ENCODE measurements at regions not wholly inside any gene's neighbourhood (a gene's known extent, or its start where the extent isn't known, plus 50 kb on each side); places are given as distances from the start of the nearest gene placed in this dataset.
"Not testable (repeated sequence)": the region's sequence is repeated elsewhere in the genome, so short reads cannot be mapped to it uniquely, and the experiment has no call there.

DNA sequence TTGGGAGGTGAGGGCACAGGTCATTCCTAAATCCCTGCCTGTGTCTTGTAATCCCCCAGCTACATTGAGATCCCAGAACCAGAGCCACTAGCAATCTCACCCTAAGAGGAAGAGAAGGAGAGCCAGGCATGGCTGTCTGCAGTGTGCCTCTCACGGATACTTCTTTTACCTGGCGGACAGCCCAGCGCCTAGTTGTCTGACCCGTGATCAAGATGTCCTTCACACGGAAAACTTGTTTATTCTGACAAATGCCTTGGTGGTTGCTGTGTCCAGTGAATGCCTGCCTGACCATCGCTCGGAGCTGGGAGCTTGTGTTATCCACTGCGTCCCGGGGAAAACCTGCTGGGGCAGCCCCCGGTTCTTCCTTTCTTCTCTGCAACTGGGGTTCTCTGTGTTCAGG lies 140.5 kb upstream of the WSCD1 start:
- Mint-ChIP-seq H3K27me3 (ENCODE audit: low read depth) (peaks cover 11% of the 10 kb centered on the region), H3K9me3 (ENCODE audit: low read depth) (no peaks in the 10 kb centered on the region), H3K4me3 (ENCODE audit: unreplicated experiment) (no peak overlapping the region), H3K4me1 (ENCODE audit: low read depth) (no peaks in the 10 kb centered on the region), H3K36me3 (ENCODE audit: low read depth) (no peaks in the 10 kb centered on the region), H3K27ac (ENCODE audit: unreplicated experiment) (no peak overlapping the region)
- TF ChIP-seq, protein P1, sequence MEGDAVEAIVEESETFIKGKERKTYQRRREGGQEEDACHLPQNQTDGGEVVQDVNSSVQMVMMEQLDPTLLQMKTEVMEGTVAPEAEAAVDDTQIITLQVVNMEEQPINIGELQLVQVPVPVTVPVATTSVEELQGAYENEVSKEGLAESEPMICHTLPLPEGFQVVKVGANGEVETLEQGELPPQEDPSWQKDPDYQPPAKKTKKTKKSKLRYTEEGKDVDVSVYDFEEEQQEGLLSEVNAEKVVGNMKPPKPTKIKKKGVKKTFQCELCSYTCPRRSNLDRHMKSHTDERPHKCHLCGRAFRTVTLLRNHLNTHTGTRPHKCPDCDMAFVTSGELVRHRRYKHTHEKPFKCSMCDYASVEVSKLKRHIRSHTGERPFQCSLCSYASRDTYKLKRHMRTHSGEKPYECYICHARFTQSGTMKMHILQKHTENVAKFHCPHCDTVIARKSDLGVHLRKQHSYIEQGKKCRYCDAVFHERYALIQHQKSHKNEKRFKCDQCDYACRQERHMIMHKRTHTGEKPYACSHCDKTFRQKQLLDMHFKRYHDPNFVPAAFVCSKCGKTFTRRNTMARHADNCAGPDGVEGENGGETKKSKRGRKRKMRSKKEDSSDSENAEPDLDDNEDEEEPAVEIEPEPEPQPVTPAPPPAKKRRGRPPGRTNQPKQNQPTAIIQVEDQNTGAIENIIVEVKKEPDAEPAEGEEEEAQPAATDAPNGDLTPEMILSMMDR (IDR thresholded peaks at IDR 0.05), result no peak
- DNase-seq (ENCODE audit: low spot score), result no peak

DNA sequence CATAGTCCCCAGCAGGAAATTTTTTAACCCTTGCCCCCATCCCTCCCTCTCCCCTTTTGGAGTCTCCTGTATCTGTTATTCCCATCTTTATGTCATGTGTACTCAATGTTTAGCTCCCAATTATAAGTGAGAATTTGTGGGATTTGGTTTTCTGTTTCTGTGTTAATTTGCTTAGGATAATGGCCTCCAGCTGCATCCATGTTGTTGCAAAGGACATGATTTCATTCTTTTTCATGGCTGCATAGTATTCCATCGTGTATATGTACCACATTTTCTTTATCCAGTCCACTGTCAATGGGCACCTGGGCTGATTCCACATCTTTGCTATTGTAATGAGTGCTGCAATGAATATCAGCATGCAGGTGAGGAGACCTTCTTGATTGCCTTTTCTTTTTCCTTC lies 139.6 kb upstream of the WSCD1 start:
- not testable (repeated sequence) for H3K9me3 Mint-ChIP-seq (ENCODE audit: low read depth); H3K27ac Mint-ChIP-seq (ENCODE audit: unreplicated experiment); H3K36me3 Mint-ChIP-seq (ENCODE audit: low read depth); DNase-seq (ENCODE audit: low spot score); H3K4me3 Mint-ChIP-seq (ENCODE audit: unreplicated experiment); H3K4me1 Mint-ChIP-seq (ENCODE audit: low read depth)
- H3K27me3 Mint-ChIP-seq (ENCODE audit: low read depth), result peaks cover 11% of the 10 kb centered on the region

DNA sequence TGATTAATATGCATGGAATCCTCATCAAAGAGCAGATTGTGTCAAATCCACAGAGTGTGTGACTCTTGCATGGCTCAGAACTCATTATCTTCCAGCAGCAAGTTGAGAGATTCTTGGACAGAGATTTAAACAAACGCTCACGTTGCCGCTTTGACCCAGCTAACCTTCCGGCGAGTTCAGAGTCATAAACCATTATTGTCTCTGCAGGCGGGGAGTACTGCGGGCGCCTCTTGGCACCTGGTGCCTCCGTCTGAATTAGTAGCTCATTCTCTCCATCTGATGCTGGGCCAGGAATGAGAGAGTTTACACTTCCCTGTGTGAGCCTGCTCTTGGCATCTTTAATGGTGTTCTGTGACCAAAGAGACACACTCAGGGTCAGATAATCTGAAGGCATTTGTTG lies 138.6 kb upstream of the WSCD1 start:
- TF ChIP-seq, protein P1 (IDR thresholded peaks at IDR 0.05), result no peak
- no peak overlapping the region for H3K4me3 Mint-ChIP-seq (ENCODE audit: unreplicated experiment)
- H3K4me1 Mint-ChIP-seq (ENCODE audit: low read depth), result no peaks in the 10 kb centered on the region
- H3K9me3 Mint-ChIP-seq (ENCODE audit: low read depth), result no peaks in the 10 kb centered on the region
- no peaks in the 10 kb centered on the region for H3K36me3 Mint-ChIP-seq (ENCODE audit: low read depth)
- no peak for DNase-seq (ENCODE audit: low spot score)
- H3K27me3 Mint-ChIP-seq (ENCODE audit: low read depth), result peaks cover 16% of the 10 kb centered on the region
- H3K27ac Mint-ChIP-seq (ENCODE audit: unreplicated experiment), result no peak overlapping the region

DNA sequence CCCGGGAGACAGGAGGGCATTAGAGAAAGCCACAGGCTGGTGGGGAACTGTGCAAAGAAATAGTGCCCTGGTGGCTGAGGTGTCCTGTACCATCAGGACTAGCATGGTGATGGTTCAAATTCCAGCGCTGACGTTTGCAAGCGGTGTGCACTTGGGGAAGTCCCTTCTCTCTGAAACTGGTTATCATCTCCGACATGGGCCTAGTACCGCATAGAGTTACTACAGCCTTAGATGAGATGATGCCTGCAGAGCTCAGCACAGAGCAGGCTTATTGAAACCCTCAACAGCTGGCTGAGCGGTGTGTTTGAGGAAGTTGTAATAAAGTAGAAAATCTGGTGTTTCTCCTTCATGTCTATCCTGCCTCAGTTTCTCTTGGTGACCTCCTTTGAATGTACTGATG lies 136.7 kb upstream of the WSCD1 start:
- no peaks in the 10 kb centered on the region for H3K9me3 Mint-ChIP-seq (ENCODE audit: low read depth)
- no peaks in the 10 kb centered on the region for H3K36me3 Mint-ChIP-seq (ENCODE audit: low read depth)
- TF ChIP-seq, protein P1 (IDR thresholded peaks at IDR 0.05), result no peak
- no peak overlapping the region for H3K27ac Mint-ChIP-seq (ENCODE audit: unreplicated experiment)
- H3K4me3 Mint-ChIP-seq (ENCODE audit: unreplicated experiment), result no peak overlapping the region
- DNase-seq (ENCODE audit: low spot score), result no peak
- H3K4me1 Mint-ChIP-seq (ENCODE audit: low read depth), result no peaks in the 10 kb centered on the region
- H3K27me3 Mint-ChIP-seq (ENCODE audit: low read depth), result peaks cover 17% of the 10 kb centered on the region

DNA sequence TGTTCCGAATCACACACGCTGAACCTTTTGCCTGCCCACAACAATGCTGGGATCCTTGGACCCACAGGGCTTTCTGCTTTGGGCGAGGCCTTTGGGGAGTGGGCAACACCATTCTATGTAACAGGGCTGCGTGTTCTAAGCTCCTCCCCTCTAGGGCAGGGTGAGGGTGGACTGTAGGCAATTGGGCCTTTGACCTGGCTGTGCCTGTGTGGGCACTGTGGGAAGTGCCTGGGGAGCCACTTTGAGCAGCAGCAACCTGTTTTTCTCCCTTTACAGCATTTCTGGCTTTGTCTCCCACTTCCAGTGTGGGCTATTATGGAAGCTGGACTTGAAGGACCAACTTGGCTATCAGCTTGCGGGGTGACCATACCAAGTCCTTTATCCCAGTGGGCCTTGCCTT lies 128.9 kb upstream of the WSCD1 start:
- no peaks in the 10 kb centered on the region for H3K9me3 Mint-ChIP-seq (ENCODE audit: low read depth)
- peaks cover 31% of the 10 kb centered on the region for H3K27me3 Mint-ChIP-seq (ENCODE audit: low read depth)
- H3K36me3 Mint-ChIP-seq (ENCODE audit: low read depth), result no peaks in the 10 kb centered on the region
- H3K4me3 Mint-ChIP-seq (ENCODE audit: unreplicated experiment), result no peak overlapping the region
- TF ChIP-seq, protein P1 (IDR thresholded peaks at IDR 0.05), result no peak
- H3K27ac Mint-ChIP-seq (ENCODE audit: unreplicated experiment), result no peak overlapping the region
- H3K4me1 Mint-ChIP-seq (ENCODE audit: low read depth), result no peaks in the 10 kb centered on the region
- no peak for DNase-seq (ENCODE audit: low spot score)

DNA sequence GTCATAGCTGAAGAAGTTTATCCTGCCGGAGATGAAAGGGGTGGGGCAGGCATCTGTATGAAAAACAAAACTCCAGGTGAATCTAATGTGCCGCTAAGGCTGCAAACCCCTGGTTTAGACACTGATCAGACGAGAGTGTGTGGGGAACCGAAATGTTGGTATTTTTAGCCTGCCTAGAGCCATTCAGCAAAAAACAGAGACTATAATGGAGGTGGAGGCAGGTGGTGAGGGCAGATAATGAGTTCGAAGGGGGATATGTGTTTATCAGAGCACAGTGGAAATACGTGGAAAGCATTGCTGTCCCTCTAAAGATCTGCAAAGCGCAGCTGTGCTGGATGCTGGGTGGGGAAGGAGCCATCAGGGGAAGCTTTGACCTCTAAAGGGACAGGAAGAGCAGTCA lies 127.5 kb upstream of the WSCD1 start:
- TF ChIP-seq, protein P1 (IDR thresholded peaks at IDR 0.05), result no peak
- Mint-ChIP-seq H3K4me3 (ENCODE audit: unreplicated experiment) (no peak overlapping the region), H3K27ac (ENCODE audit: unreplicated experiment) (no peak overlapping the region), H3K9me3 (ENCODE audit: low read depth) (no peaks in the 10 kb centered on the region), H3K36me3 (ENCODE audit: low read depth) (no peaks in the 10 kb centered on the region), H3K27me3 (ENCODE audit: low read depth) (peaks cover 32% of the 10 kb centered on the region), H3K4me1 (ENCODE audit: low read depth) (no peaks in the 10 kb centered on the region)
- DNase-seq (ENCODE audit: low spot score), result peak; percentile 11
